ENCODE measurements at regions not wholly inside any gene's neighbourhood (a gene's known extent, or its start where the extent isn't known, plus 50 kb on each side); places are given as distances from the start of the nearest gene placed in this dataset.

- TF ChIP-seq CTCF (conservative IDR thresholded peaks at IDR 0.05; ENCODE audit: low read length): no peak
- no peak for TF ChIP-seq EZH2phosphoT487 (IDR thresholded peaks at IDR 0.05; ENCODE audit: borderline replicate concordance)
Measured at GRCh38 chr5:54398191-54398590, 57.3 kb upstream of the HSPB3 start.
